Activated T-cell treated with anti-CD3 and anti-CD28 coated beads, Interleukin-2, amount 50 U/mL, for 48 hours (primary cell): ENCODE measurements at regions not wholly inside any gene's neighbourhood (a gene's known extent, or its start where the extent isn't known, plus 50 kb on each side); places are given as distances from the start of the nearest gene placed in this dataset.
A peak's percentile ranks its signal among the peaks of the same experiment; 100 is the strongest.

Experiments
- DNase-seq, 2 experiments: peaks; one replicate each; pipeline ENCODE4 v3.0.0-alpha.2; 2020

GRCh38 chr10:111203615-111204014, 126.8 kb downstream of the ADRA2A start:
- no peak for DNase-seq

DNA sequence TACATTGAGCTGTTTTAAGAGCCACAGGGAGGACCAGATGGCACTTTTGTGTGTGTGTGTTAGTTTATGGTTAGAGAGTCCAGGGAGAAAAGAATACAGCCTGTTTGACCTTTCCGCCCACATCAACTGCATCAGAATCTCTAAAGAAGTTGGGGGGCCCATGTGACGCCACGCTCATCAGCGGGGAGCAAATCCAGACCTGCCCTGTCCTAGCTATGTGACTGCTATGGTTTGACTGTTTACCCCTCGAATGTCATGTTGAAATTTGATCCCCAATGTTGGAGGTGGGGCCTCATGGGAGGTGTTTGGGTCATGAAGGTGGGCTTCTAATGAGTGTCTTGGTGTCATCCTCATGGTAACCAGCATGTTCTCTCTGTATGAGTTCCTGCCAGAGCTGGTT, 128.0 kb downstream of the ADRA2A start:
- no peak for DNase-seq

- no peak for DNase-seq
Observed at GRCh38 chr10:111206521-111206920, 129.7 kb downstream of the ADRA2A start.

GRCh38 chr10:111207500-111207899, 130.7 kb downstream of the ADRA2A start:
- DNase-seq = peak; percentile 27 to 33

DNA sequence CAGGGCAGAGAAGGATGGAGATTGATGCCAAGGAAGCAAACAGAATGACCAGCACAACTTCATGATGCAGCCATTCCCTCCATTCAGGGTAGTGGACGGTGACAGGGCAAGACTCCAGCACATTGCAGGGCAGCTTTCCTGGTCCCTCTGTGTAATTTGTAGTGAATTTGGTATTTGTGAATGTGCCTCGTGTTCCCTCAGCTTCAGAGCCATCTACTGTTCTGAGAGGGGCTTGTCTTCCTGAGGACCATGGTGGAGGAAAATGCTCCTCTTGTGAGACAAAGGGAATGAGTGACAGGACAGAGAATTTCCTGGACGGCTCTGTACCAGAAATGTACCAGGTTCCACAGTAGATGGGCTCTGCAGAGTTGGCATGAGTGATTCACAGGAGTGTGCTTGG, 132.1 kb downstream of the ADRA2A start:
- no peak for DNase-seq

- no peak for DNase-seq
Observed at GRCh38 chr10:111209692-111210091, 132.9 kb downstream of the ADRA2A start.

GRCh38 chr10:111211241-111211640, 134.4 kb downstream of the ADRA2A start:
- no peak for DNase-seq

DNA sequence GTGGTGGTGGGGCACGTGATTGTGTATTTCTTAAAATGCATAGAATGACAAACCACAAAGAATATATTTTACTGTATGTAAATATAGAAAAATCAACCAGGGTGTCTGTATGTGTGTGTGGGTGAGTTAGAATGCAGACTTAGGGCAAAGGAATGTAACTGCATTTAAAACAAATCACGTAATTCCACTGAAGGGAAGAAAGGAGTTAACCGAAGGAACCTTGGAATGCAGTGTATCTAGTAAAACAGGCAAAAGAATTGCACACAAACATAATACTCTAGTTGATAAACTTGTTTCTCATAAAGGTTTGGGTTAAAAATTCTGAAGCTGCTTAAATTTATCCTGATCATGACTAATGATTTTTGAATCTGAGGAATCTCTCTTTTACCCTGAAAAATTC, 134.9 kb downstream of the ADRA2A start:
- DNase-seq = no peak

GRCh38 chr10:111221682-111222480, 145.1 kb downstream of the ADRA2A start:
- no peak for DNase-seq

GRCh38 chr10:111222961-111223360, 146.1 kb downstream of the ADRA2A start:
- DNase-seq = no peak

DNA sequence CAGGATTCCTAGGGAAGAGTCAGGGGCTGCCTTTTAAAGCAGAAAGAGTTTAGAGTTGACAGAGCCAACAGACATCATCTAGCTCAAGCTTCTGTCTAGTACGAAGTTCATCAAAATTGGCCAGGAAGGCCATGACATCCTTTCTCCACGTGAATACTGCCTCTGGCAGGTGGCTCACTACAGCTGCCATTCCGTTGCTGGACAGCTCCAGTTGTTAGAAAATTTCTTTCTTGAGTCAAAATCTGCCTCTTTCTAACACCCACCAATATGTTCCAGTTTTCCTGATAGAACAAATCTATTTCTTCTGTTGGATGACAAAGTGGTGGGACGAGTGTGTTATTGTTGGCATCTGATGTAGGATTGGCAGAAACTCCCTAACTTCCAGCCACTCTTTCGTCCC, 154.9 kb downstream of the ADRA2A start:
- no peak for DNase-seq

GRCh38 chr10:111233439-111233838, 156.6 kb downstream of the ADRA2A start:
- DNase-seq = no peak

DNA sequence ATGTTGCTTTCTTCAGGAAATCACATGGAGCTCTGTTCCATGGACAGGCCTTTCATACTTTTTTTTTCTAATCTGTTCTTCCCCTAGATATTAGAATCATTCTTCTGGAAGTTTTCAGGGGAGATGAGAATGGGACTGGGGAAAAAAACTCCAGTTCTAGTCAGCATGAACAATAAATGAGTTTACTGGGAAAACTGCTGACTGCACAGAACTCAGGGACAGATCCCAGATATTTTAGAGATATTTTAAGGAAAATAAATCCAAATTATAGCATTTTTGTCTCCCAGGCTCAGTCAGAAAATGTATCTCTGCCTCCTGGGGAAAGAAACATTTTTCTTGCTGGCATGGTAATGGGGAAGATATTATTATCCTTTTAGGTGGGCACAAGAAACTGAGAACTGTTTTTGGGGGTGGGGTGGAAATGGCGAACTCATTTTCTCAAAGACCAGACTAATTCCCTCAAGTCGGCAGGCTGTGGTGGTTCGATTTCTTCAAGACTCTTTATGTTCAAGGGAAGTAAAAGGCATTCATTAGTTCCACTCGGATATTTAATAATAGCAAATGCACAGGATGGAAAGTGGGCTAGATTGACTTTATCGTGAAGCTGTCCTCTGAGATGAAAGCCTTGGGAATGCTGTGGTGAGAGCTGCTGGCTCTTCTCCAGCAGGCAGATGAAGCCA, 157.5 kb downstream of the ADRA2A start:
- no peak for DNase-seq

DNA sequence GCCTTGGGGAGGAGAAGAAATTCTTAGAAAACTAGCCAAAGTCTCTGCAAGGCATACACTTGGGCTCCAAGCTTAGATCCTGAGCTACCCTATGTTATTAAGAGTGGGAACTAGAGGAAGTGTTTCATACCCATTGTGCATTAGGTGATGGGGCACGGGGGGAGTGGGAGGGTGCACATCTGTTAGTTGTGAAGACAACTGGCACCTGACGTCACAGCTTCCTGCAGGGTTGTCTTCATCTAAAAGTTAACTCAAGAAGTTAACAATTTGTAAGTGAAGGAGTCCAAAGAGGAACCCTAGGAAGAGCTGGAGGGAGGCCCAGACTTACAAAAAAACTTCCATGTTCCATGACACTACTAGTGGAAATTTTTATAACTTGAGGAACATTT, 158.1 kb downstream of the ADRA2A start:
- DNase-seq = no peak

DNA sequence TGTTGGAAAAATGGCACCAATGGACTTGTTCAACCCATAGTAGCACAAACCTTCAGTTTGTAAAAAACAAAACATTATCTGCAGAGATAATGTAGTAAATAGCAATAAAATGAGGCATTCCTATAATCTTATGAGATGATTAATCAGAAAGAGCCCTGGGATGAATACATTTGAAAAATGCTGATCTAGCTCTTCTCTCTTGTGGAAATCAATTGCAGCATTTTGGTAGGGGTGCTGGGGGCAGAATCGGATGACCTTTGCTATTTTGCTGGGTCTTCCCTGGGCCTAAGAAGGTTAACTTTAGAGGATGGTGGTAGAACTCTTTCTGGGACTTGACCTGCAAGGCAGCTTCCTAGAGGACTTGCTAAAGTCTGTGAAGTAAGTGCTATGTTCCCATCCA, 163.5 kb downstream of the ADRA2A start:
- no peak for DNase-seq

DNA sequence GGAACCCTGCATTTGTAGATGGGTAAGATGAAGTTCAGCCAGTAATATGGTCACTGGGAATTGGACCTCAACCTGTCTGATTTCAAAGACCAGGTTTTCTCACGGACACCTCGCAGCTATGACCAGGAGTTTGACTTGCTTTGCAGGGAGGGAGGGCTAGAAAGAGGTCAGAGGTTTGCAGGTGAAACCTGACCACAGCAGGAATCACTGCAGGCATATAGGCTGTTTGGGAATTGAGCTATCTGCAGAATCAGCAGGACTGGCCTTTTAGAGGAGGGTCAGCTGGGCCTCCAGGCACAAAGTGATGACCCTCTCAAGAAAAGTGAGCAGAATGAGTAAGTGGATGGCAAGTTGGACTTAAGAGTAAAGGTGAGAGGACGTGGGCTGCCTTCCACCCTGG, 166.3 kb downstream of the ADRA2A start:
- DNase-seq = no peak

- DNase-seq = no peak
Observed at GRCh38 chr10:111246136-111246535, 169.3 kb downstream of the ADRA2A start.

DNA sequence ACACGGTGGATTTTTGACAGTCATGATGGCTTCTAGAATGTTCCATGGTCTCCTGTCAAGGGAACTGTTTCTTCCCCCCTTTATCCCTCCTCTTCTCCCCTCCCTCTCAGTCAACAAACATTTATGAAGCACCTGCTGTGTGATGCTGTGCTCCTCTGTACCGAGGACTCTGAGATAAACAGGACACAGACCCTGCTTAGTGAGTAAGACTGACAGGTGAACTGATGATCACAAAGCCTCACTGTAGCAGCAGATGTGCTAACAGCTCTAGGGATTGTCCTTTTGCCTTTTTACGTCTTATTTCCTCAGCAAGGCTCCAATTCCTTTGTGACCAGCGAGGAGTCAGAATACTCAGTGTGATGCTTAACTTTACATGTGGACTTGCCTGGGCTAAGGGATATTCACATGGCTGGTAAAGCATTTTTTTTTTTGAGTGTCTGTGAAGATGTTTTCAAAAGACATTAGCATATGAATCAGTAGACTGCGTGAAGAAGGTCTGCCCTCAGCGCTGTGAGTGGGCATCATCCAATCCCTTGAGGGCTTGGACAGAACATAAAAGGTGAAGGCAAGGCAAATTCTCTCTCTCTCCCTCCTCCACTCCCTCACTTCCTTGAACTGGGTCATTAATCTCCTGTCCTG, 170.1 kb downstream of the ADRA2A start:
- DNase-seq = no peak

DNA sequence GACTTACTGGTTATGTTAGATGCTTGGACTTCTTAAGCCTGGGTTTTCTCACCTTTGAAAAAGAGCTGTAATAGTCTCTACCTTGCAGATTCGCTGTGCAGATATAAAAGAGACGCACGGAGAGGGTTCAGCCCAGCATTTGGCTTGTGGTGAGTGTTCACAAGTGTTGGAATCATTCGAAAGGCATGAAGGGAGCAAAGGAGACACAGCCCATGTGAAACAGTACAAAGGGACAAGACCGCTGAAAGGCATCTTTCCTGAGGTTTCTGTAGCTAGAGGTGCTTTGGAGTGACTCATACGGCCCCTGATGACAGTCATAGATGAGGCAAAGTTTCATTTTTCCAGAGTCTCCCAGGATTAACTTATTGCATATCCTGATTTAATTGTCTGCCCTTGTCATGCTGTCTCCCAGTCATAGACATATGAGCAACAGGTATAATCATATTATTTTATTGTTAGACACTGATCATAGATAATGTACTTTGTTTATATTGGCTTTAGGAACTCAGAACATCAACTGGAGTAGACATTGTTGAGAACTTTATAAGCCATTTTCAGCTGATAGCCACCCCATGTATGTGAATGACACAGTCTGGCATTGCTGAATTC, 171.1 kb downstream of the ADRA2A start:
- DNase-seq = no peak

- no peak for DNase-seq
Observed at GRCh38 chr10:111249925-111250324, 173.1 kb downstream of the ADRA2A start.

DNA sequence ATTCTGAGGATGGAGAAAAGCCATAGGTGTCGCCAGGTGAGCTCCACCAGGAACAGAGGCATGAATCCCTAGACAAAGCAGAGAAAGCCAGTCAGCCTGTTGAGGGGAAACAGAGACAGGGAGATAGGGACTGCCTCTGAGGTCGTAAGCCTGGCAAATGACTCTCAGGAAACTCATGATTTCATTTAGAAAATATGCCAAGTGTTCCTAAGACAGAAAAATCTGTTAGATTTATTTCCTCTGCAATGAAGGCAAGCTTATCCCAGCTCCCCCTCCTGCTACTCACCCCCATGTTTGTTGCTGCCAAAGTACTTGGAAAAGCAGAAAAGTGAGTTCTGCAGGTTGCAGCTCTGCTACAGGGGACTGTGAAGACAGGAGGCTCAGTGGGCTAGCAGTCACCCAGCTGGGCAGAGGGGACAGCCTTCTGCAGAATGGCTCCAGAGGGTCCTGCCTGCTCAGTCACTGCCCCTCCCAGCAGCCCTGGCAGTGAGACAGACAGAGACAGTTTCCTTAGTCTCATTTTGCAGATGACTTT, 184.3 kb downstream of the ADRA2A start:
- DNase-seq = no peak

DNA sequence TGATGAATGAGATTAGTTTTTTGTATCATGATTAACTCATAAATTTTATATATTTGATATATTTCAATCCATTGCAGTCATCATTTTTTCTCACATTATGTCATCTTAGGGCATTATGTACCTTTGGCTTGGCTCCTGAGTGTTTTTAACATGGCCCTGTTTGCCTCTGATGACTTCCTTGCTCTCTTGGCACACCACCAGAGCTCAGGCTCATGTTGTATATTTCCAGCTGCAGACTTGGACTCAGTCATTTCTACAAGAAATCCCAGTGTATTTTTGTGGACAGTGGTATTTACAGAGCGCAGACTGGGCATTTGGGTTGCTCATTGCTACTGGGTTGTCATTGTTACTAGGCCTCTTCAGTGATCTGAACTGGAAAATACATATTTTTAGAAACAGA, 188.5 kb downstream of the ADRA2A start:
- no peak for DNase-seq

GRCh38 chr10:111266165-111266564, 189.3 kb downstream of the ADRA2A start:
- DNase-seq = no peak
